Natural killer cell treated with Interleukin-12 subunit alpha and Interleukin-12 subunit beta and Interleukin-15 and Interleukin-18, amount 100 ng/mL, for 72 hours (primary cell): ENCODE measurements at regions not wholly inside any gene's neighbourhood (a gene's known extent, or its start where the extent isn't known, plus 50 kb on each side); places are given as distances from the start of the nearest gene placed in this dataset.
"Not testable (repeated sequence)": the region's sequence is repeated elsewhere in the genome, so short reads cannot be mapped to it uniquely, and the experiment has no call there.

Experiments
- ATAC-seq, 2 donors: fragments of 150-1000 bp; cut with Tn5 transposase in 1 of 2; sonication (Bioruptor Pico), chemical (Tn5 transposase) in 1 of 2; 2 replicates each; pipeline ENCODE4 v1.10.0; 2021
- DNase-seq: peaks from one replicate; pipeline ENCODE4 v3.0.0; 2022; ENCODE audit warnings: low spot score
- H3K27ac Mint-ChIP-seq, 2 donors: 1 replicate in 1 of 2; 2 replicates in 1 of 2; pipeline ENCODE4 v1.8.0; 2022; ENCODE audit warnings: mixed read lengths in 2 of 2, mild to moderate bottlenecking in 1 of 2, moderate library complexity in 1 of 2
- H3K27me3 Mint-ChIP-seq, 2 donors: 1 replicate in 1 of 2; 2 replicates in 1 of 2; pipeline ENCODE4 v1.8.0; 2022; ENCODE audit warnings: mixed read lengths in 2 of 2
- H3K36me3 Mint-ChIP-seq: one replicate; pipeline ENCODE4 v1.8.0; 2022; ENCODE audit warnings: mixed read lengths
- H3K4me1 Mint-ChIP-seq, 2 donors: 1 replicate in 1 of 2; 2 replicates in 1 of 2; pipeline ENCODE4 v1.8.0; 2022; ENCODE audit warnings: low read depth in 2 of 2, mixed read lengths in 2 of 2, mild to moderate bottlenecking in 1 of 2
- H3K4me3 Mint-ChIP-seq: one replicate; pipeline ENCODE4 v1.8.0; 2022; ENCODE audit warnings: mixed read lengths
- H3K9me3 Mint-ChIP-seq: 2 replicates; pipeline ENCODE4 v1.8.0; 2022; ENCODE audit warnings: mixed read lengths

- Mint-ChIP-seq H3K27me3 (peaks cover 21 to 24% of the 10 kb centered on the region in 2 donors), H3K9me3 (no peaks in the 10 kb centered on the region), H3K4me3 (no peak overlapping the region), H3K4me1 (no peaks in the 10 kb centered on the region), H3K36me3 (no peaks in the 10 kb centered on the region), H3K27ac (no peak overlapping the region)
- no peak for DNase-seq
- no peak for ATAC-seq
Observed at GRCh38 chr5:21452449-21452848, 1400.7 kb downstream of the CDH12 start.

- Mint-ChIP-seq H3K27me3 (no peaks in the 10 kb centered on the region), H3K4me1 (no peaks in the 10 kb centered on the region), H3K4me3 (no peak overlapping the region), H3K27ac (no peak overlapping the region), H3K9me3 (no peaks in the 10 kb centered on the region), H3K36me3 (no peaks in the 10 kb centered on the region)
- no peak for DNase-seq
- no peak for ATAC-seq
Observed at GRCh38 chr5:21432646-21433045, 1420.5 kb downstream of the CDH12 start.

GRCh38 chr5:21424907-21425306, 1428.2 kb downstream of the CDH12 start:
- Mint-ChIP-seq H3K27ac (no peak overlapping the region), H3K9me3 (no peaks in the 10 kb centered on the region), H3K27me3 (no peaks in the 10 kb centered on the region), H3K4me1 (no peaks in the 10 kb centered on the region), H3K36me3 (no peaks in the 10 kb centered on the region), H3K4me3 (no peak overlapping the region)
- ATAC-seq (no peak), DNase-seq (no peak)

- Mint-ChIP-seq H3K4me3 (no peak overlapping the region), H3K27ac (no peak overlapping the region)
Observed at GRCh38 chr5:21419383-21419782, 1431.4 kb upstream of the CDH18 start.

GRCh38 chr5:21402089-21402488, 1414.1 kb upstream of the CDH18 start:
- not testable (repeated sequence) for H3K4me3 Mint-ChIP-seq, DNase-seq, ATAC-seq, H3K4me1 Mint-ChIP-seq, H3K27ac Mint-ChIP-seq, H3K36me3 Mint-ChIP-seq, H3K27me3 Mint-ChIP-seq
- peaks cover 17% of the 10 kb centered on the region for H3K9me3 Mint-ChIP-seq

More at GRCh38 chr5:21419383-21419782, 1431.4 kb upstream of the CDH18 start:
- H3K36me3 Mint-ChIP-seq = no peaks in the 10 kb centered on the region
- ATAC-seq = no peak
- H3K4me1 Mint-ChIP-seq = no peaks in the 10 kb centered on the region
- no peaks in the 10 kb centered on the region for H3K27me3 Mint-ChIP-seq
- H3K9me3 Mint-ChIP-seq = peaks cover 7% of the 10 kb centered on the region
- DNase-seq = no peak

GRCh38 chr5:21398511-21398910, 1410.5 kb upstream of the CDH18 start:
- Mint-ChIP-seq H3K27me3 (no peaks in the 10 kb centered on the region), H3K27ac (no peak overlapping the region), H3K36me3 (no peaks in the 10 kb centered on the region), H3K4me3 (no peak overlapping the region), H3K9me3 (peaks cover 15% of the 10 kb centered on the region), H3K4me1 (no peaks in the 10 kb centered on the region)
- no peak for DNase-seq
- no peak for ATAC-seq

- Mint-ChIP-seq H3K4me3 (no peak overlapping the region), H3K27ac (no peak overlapping the region), H3K27me3 (no peaks in the 10 kb centered on the region), H3K36me3 (no peaks in the 10 kb centered on the region), H3K9me3 (peaks cover 13% of the 10 kb centered on the region), H3K4me1 (no peaks in the 10 kb centered on the region)
- DNase-seq = no peak
- no peak for ATAC-seq
Observed at GRCh38 chr5:21397693-21398092, 1409.7 kb upstream of the CDH18 start.

GRCh38 chr5:21391506-21391905, 1403.5 kb upstream of the CDH18 start:
- no peaks in the 10 kb centered on the region for H3K27me3 Mint-ChIP-seq
- no peak for ATAC-seq
- no peaks in the 10 kb centered on the region for H3K4me1 Mint-ChIP-seq
- no peaks in the 10 kb centered on the region for H3K36me3 Mint-ChIP-seq
- H3K27ac Mint-ChIP-seq = no peak overlapping the region
- no peak for DNase-seq
- H3K9me3 Mint-ChIP-seq = peaks cover 7% of the 10 kb centered on the region
- no peak overlapping the region for H3K4me3 Mint-ChIP-seq

- H3K4me1 Mint-ChIP-seq, ATAC-seq, H3K4me3 Mint-ChIP-seq, DNase-seq, H3K27ac Mint-ChIP-seq, H3K36me3 Mint-ChIP-seq, H3K9me3 Mint-ChIP-seq, H3K27me3 Mint-ChIP-seq: not testable (repeated sequence)
Observed at GRCh38 chr5:21360754-21361153, 1372.8 kb upstream of the CDH18 start.

GRCh38 chr5:21341948-21342261, 1353.9 kb upstream of the CDH18 start:
- H3K36me3 Mint-ChIP-seq, ATAC-seq, H3K27me3 Mint-ChIP-seq, H3K4me1 Mint-ChIP-seq, H3K9me3 Mint-ChIP-seq, DNase-seq, H3K4me3 Mint-ChIP-seq, H3K27ac Mint-ChIP-seq: not testable (repeated sequence)

GRCh38 chr5:21341203-21341947, 1353.4 kb upstream of the CDH18 start:
- DNase-seq, H3K9me3 Mint-ChIP-seq, H3K4me1 Mint-ChIP-seq, H3K36me3 Mint-ChIP-seq, ATAC-seq, H3K27me3 Mint-ChIP-seq, H3K4me3 Mint-ChIP-seq, H3K27ac Mint-ChIP-seq: not testable (repeated sequence)

GRCh38 chr5:21340233-21340632, 1352.2 kb upstream of the CDH18 start:
- H3K4me3 Mint-ChIP-seq, H3K27ac Mint-ChIP-seq, H3K27me3 Mint-ChIP-seq: not testable (repeated sequence)

GRCh38 chr5:21336478-21336877, 1348.5 kb upstream of the CDH18 start:
- not testable (repeated sequence) for H3K36me3 Mint-ChIP-seq, H3K4me1 Mint-ChIP-seq

More at GRCh38 chr5:21340233-21340632, 1352.2 kb upstream of the CDH18 start:
- not testable (repeated sequence) for ATAC-seq, DNase-seq, H3K36me3 Mint-ChIP-seq, H3K9me3 Mint-ChIP-seq, H3K4me1 Mint-ChIP-seq

GRCh38 chr5:21315376-21315775, 1327.4 kb upstream of the CDH18 start:
- not testable (repeated sequence) for H3K4me1 Mint-ChIP-seq, H3K36me3 Mint-ChIP-seq, H3K4me3 Mint-ChIP-seq, ATAC-seq, H3K9me3 Mint-ChIP-seq, DNase-seq, H3K27ac Mint-ChIP-seq, H3K27me3 Mint-ChIP-seq

More at GRCh38 chr5:21336478-21336877, 1348.5 kb upstream of the CDH18 start:
- not testable (repeated sequence) for H3K9me3 Mint-ChIP-seq, ATAC-seq, H3K27me3 Mint-ChIP-seq, H3K4me3 Mint-ChIP-seq, H3K27ac Mint-ChIP-seq, DNase-seq

- DNase-seq, H3K9me3 Mint-ChIP-seq, H3K36me3 Mint-ChIP-seq, H3K27ac Mint-ChIP-seq, H3K4me1 Mint-ChIP-seq, H3K27me3 Mint-ChIP-seq, ATAC-seq, H3K4me3 Mint-ChIP-seq: not testable (repeated sequence)
Observed at GRCh38 chr5:21301205-21301604, 1313.2 kb upstream of the CDH18 start.
